Stimulated activated CD4-positive, alpha-beta T cell treated with anti-CD3 and anti-CD28 coated beads, Interleukin-15, amount 100 ng/mL, for 1 hour (primary cell): ENCODE measurements at regions not wholly inside any gene's neighbourhood (a gene's known extent, or its start where the extent isn't known, plus 50 kb on each side); places are given as distances from the start of the nearest gene placed in this dataset.
"Not testable (repeated sequence)": the region's sequence is repeated elsewhere in the genome, so short reads cannot be mapped to it uniquely, and the experiment has no call there.

ENCODE experiments used
- DNase-seq, 2 donors: peaks; one replicate each; pipeline ENCODE4 v3.0.0-alpha.2; 2020; ENCODE audit warnings: low read depth in 1 of 2, low spot score in 1 of 2

DNA sequence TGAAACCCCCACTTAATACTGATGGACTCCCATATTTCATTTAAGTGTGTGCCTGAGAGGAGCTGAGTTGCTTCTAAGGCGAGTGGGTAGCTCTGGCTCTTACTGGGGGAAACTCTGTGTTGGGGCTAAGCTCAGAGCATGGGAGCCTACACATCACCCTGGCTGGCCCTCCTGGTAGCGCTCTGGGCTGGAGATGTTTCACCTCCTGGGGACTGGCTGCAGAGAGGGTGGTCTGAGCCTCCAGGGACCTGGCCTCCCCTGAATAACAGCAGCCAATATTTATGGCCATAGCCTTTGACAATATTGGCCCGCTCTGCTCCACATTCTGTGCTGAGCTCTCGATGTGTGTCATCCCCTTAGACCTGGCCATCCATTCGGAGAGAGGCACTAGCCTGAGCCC, 316.5 kb downstream of the ZNF536 start:
- DNase-seq: no peak

DNA sequence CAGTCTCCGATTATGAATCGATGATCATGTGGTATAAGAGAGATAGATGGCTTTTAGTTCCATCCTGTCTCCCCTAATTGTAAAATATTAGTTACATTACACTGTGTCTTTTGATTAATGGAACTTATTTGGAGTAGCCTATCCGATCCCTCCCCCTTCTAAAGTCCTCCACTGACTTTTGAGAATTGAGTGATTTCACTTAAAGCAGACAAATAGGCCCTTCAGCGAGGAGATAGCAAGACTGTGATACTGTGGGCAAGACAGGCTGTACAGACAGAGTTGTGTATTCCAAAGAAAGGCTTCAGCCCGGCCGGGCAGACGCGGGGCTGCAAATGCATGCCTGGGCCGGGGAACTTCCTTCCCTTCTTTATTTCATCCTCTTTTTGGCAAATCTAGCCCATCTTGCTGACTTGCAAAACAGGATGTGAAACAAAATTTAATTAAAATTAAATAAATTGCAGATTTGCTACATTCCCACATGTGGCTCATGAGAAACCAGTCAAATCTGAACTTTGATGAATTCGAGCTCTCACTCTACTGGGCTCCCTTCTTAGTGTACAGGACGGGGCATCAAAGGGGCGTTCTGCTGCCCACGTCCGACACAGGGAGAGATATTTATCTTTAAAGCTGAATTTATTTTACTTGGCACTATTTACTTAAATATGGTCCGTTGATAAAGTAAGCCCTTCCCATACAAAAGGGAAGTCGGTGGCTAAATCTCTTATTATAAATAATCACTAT, 314.8 kb downstream of the ZNF536 start:
- DNase-seq: no peak

DNA sequence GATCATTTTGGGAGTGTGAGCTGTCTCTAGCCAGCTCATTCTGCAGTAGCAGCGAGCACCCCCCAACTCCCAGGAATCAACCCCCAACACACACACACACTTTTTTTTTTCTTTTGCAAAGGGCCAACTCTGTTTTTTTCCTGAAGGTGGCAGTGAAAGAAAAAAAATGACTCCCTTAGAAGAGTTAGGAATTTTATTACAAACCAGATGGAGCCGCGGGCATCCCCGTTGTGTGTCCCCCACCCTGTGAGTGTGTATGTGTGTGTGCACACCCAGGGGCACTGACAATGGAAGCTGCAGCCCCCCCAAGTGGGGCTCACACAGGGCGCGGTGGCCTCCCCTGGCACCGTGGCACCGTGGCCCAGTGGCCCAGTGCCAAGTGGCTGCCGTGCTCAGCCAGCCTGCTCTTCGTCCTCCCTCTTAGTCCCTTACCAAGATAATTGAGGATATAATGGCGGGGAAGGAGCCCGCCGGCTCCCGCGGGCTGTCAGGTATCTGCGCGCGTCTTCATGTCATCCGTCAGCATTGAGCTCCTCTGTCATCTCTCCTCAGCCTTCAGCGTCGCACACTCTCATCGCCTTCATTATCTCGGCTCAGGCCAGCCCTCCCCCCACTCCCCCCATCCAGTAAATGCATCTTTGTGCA, 314.1 kb downstream of the ZNF536 start:
- DNase-seq: no peak

DNA sequence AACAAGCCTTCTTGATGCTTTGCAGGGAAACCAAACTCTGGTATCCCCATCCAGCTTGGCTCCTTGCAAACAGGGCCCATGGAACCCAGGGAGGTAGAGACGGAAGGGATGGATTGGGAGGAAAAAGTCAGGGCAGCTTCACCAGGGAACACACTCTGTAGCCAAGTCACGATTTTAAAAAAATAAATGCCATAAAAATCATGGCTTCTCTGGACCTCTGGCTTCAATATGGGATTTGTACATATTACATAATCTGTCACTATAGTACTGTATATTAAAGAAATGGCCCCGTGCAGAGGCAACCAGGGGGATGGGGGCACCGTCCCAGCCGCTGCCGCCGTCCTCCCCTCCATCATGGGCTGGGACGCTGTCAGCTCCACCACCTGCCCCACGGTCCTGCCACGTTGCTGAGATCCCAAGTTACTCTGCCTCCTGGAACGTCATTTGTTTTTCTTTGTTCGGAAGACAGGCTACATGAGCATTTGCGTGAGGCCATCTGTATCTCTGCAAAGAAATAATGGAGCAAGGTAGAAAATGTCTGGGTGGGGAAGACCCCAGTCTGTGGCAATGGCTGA, 313.3 kb downstream of the ZNF536 start:
- DNase-seq: no peak

DNA sequence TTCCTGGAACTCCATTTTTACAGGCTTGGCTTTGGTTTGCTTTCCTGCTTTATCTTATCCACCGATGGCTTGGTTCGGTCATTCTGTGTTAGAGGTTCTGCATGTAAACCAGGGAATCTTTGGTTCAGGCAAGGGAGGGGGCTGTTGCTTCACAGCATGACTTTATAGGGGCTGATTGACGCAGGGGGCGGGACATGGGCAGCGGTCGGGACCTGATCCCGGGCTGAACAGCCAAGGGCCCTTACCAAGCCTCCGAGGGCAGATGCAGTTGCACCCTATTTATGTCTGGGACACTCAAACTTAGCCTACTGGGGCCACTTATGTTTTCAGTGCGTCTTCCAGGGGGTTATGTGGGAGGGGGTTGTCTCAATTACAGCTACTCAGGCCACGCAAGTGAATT, 312.4 kb downstream of the ZNF536 start:
- no peak for DNase-seq

DNA sequence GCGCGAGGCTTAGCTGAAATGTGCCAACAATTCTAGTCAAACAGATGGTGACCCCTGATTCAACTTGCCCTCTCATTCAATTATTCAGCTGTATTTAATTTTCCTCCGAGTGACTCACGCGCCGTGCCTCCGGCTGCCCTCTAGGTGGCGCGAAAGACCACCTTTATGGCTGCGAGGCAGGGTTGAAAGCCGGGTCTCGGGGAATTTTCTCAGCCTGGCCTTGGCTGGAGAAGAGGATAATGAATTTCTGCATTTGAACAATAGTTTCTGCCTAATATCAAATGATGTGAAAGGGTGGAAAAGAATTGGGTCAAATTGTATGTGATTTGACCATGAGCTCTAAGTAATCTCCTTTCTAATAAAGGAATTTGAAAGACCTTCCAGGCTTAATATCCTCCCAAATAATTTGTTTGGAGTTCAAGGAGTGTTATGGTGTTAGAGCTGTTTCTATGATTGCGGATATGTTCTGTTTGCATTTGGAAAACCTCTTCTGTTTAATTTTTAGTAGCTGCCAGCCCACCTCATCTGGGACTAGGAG, 310.9 kb downstream of the ZNF536 start:
- DNase-seq: peak; percentile 5 to 32

DNA sequence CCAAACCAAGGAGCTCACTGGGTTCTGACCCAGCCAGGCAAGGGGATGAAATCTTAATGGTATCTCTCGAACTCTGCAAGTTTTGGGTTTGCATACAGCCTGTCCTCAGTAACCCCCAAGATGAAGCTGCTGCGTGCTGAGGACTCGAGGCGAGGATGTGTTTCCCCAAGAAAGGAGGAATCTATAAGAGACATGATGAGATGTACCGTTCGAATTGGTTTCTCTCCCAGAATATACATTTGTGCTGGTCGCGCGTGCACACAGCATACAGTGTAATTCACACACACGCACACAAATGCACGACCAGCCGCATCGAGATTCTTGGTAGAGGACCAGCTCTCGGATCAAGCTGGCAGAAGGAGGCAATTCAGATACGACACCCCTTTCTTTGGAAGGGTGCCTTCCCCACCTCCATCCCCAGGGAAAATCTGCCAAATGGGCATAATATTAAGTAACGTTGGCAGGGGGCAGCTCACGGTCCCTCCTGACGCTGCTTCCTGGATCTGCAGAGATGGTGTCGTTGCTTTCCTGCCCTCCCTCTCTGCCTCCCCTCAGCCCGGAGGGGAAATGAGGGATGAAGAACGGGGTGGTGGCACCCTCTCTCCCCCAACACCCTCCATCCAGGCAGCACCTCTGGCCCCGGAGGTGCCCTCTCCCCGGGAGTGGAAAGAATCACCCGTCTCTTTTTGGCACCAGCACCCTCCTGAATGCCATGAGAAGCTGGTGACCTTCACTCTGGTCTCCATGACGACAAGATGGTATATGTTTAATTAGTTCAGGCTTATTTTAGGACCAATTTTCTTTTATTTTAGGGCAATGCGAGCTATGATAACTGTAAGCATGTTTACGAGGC, 310.2 kb downstream of the ZNF536 start:
- no peak for DNase-seq

DNA sequence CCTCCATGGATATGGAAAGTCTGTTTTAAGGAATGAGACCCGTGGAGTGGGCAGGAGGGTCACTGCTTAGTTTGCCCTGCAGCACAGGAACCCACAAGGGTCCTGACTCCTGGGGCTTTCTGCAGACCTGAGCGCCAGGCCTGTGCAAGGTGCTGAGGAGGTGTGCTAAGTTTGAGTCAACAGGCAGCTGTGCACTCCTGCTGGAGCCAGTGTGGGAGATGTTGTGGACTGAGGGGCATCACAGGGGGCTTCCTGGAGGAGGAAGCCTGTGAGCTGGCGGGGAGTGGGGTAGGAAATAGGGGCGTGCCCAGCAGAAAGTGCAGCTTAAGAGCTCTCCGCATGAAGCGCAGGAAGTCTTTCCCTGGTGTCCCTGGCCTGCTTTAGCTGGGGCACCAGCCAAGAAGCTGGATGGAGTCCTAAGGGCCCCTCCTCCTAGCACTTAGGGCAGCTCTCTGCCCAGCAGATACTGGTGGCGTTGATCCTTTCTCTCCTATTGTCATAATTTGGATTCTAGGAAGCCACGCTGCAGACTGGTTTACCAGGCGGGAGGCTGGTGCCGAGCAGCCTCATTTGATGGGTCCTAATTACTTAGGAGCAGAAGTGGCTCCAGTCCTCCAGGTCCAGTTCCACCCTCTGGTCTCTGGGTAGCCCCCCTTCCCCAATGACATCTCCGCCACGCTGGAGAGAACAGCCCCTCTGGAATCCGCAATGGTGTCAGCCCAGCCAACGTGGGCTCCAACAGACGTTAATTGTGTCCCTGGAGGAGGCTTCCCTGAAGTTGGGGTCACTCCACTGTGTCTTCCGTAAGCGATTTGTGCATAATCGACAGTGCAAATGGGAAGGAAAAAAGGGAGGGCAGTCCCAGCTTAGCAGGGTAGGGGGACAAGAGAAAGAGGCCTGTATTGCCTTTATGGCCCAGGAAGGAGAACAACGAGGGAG, 309.2 kb downstream of the ZNF536 start:
- DNase-seq: no peak

DNA sequence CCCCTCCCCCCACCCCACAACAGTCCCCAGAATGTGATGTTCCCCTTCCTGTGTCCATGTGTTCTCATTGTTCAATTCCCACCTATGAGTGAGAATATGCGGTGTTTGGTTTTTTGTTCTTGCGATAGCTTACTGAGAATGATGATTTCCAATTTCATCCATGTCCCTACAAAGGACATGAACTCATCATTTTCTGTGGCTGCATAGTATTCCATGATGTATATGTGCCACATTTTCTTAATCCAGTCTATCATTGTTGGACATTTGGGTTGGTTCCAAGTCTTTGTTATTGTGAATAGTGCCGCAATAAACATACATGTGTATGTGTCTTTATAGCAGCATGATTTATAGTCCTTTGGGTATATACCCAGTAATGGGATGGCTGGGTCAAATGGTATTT, 308.2 kb downstream of the ZNF536 start:
- DNase-seq: not testable (repeated sequence)

DNA sequence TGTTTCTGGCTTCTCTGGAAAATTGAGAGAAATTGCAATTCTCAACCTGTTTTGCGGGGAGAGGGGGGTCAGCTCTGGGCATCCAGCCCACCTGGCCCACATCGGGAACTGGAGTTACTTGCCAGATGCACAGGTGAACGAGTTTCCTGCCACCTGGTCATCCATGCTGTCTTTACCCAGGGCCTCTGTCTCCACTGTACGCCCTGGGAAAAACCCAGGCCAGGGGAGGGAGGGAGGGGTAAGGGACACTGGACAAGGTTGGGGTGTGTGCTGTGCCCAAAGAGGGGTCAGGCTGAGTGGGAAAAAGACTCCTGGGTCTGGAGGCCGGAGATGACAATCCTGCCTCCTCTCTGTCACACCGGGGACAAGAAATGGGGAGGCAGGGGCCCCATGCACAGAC, 307.6 kb downstream of the ZNF536 start:
- no peak for DNase-seq

DNA sequence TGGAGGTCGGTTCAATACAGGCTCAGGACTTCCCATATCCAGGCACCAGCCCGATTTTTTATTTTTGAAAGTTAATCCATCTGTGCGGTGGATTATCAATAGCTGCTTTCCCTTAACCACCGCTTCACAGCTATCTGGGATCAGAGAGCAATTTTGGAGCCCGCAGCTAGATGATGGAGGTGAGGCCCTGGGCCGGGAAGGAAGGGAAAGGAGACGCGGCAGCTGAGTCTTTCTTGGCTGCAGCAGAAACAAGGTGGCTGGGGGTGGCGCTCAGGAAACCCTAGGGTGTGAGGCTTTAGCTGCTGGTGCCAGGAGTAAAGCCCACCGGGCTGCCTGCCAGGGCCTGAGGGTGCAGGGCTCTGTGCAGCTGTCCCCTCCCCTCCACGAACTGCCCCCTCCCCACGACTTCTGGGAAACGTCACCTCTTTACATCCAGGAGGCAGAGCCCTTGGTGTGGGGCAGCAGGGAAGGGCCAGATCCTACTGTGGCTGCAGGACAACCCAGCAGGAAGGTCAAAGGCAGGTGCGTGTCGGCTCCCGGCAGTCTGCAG, 307.0 kb downstream of the ZNF536 start:
- no peak for DNase-seq

DNA sequence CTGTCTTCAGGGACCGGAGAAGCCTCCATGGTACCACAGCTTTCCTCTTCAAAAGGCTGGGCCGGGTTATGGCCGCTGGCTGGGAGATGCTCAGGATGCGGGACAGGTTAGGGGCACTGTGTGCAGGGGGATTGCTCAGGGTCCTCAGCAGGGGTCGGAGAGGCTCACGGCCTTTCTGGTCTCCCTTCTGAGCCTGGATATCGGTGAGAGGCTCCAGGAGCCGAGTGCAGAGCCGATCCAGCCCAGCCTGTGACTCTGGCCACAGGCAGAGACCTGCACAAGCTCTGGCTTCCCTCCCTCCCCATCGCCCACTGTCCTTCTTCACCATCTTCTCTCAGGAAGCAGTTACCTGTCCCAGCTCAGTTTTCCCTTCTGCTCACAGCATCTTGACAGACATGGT, 306.0 kb downstream of the ZNF536 start:
- no peak for DNase-seq

DNA sequence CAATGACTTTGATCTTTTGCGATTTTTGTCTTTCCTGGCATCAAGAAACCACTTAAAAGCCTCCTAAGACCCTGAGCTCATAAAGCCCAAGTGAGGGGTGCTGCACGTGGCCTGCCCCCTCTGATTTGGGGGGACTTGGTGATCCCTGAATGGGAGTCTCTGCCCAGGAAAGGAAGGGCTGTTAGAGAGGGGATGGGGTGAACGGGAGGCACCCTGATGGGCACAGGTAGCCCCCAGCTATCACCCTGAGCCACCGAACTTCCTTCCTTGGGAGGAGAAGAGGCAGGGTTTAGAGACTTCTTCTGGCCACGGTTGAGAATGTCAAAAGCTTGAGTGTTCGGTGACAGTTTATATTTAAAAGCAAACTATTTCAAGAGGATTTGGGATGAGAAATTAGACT, 305.5 kb downstream of the ZNF536 start:
- no peak for DNase-seq

DNA sequence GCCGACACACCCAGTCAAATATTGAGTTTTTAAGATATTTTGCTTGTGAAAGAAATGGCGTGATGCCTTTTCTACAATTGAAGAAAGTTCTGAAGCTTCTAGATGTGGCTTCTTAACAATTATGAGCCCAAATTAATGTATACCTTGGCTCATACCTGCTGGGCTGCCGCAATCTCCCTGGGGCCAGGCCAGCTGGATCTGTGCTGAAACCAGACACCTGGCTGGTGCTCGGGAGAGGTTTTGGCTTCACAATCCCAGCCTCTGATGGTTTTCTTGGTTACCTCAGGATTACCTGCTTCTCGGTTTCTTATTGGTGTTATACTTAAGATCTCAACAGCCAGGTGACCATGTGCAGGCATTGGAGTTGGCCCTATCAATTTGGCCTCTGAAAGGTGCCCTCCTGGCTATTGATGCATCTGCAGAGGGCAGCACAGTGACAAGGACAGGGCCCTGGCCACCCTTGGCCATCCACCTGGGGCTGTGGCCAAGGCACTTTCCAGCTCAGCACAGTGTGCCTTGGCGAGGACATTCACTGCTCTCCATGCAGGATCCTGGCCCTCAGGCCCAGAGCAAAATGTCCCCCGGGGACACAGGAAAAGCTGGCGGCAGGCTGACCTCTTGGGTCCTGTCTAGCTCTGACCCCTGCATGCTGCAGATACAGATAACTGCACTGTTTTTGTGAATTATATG, 305.0 kb downstream of the ZNF536 start:
- no peak for DNase-seq

DNA sequence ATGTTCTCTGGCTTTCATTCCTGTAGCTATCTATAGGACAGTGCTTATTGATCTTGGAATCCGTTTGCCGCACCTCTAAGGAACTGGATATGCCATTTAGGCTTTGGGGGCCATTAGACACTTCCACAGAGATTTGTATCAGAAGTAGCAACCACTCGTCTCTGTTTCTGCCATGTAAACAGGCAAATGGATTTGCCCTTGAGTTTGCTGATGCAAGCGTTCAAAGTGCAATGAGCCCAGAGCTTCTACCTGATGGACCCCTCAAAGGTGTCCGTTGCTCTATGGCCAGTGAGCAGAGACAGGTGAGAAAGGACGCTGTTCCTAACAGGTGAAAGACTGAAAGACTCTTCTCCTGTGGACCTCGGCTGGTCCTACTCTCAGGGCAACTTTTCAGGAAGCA, 302.9 kb downstream of the ZNF536 start:
- no peak for DNase-seq

DNA sequence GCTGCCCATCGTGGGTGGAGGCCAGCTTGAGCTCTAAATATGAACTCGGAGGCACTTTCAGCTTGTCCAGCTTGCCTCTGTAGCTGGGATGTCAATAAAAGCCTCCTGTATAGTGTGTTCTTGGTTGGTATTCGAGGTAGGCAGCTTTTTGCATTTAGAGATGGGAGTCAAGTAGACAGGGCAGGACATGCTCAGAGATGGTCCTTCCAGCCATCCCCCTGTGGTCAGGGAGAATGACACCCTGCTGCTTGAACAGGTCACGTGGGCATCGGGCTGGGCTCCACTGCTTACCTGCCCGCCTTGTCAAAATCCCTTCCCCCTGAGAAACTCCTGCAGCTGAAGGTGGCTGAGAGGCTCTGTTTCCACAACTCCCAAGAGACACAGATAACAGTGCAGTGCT, 302.5 kb downstream of the ZNF536 start:
- no peak for DNase-seq

DNA sequence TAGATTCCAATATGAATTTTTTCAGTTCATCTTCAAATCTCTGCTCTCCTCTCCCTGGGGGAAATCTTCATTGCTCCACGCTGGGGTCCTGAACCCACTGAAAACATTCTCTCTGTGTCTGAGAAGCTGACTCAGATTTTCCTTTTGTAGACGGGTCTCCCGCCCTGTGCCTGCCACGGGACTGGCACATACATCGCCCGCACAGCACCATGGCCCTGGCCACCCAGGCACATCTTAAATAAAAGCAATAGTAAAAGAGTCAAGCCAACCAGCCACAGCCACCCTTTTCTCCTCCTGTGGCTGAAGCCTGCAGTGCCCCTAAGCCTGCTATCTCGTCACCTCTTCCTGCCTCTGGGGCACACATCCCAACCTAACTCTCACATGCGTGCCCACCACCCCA, 301.2 kb downstream of the ZNF536 start:
- DNase-seq: no peak

DNA sequence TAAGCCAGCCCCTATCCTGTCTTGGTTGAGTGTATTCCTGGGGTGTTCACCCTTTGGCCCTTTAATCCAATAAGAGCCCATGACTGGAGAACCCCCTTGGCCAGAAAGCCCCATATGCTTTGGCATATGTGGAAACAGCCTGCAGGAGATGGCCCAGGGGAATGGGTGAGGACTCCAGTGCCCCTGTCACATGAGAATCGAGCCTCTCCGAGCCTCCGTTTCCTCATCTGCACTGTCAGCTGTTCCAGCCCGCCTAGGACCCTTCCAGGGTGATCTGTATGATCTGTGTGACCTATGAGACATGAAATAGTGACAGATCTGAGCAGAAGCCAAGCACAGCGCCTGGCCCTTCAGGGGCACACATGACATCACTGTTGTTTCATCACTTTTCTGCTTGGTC, 300.7 kb downstream of the ZNF536 start:
- no peak for DNase-seq

DNA sequence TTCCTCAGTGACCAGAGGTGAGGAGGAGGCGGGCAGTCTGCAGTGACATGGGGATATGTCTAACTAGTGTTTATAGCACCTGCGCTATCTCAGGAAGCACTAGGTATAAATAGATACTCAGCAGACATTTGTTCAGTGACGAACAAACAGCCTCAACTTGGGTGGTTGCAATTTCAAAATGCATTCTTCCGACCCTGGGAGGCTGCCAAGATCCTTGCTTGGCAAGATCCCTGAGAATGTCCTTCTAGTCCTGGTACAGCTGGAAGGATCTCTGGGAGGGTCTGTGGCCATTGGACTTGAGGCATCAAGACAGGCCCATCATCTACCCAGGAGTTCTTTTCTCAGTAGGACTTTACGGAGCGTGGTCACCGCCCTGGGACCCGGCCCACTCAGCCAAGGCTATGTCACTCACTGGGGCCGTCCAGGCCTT, 299.5 kb downstream of the ZNF536 start:
- no peak for DNase-seq

DNA sequence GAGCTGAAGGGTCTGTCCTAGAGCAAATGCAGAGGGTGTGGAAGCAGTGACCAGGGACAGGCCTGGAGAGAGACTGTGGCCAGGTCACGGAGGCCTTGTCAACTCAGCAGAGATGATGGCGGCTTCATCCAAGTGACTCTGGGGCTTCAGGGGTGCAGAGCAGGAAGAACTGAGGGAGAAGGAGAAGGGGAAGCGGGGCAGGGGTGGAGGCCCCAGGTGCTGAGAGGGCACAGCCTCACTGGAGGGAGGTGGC, 299.1 kb downstream of the ZNF536 start:
- DNase-seq: no peak
